ENCODE measurements at regions not wholly inside any gene's neighbourhood (a gene's known extent, or its start where the extent isn't known, plus 50 kb on each side); places are given as distances from the start of the nearest gene placed in this dataset.

GRCh38 chr15:38648121-38648843, 83.7 kb upstream of the RASGRP1 start:
- no peak for DNase-seq

DNA sequence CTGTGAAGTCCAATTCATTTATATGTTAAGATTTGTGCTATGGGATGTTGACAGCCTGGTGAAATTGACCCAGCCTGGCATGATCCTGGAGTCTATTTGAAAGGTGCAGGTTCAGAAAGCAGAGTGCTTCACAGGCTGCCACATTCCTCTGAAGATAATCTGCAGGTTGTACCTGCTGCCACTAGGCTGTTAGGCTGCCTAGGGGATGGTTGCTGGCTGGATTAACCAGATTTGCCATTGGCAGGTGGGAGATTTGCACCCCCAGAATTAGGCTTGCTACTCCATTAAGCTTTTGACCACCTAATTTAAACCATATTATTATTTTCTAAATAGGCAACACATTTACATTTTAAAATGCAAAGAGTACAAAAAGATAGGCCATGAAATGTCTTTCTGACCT, 85.8 kb upstream of the RASGRP1 start:
- no peak for DNase-seq

- DNase-seq, result no peak
Observed at GRCh38 chr15:38650936-38651327, 86.3 kb upstream of the RASGRP1 start.

GRCh38 chr15:38651328-38652038, 86.9 kb upstream of the RASGRP1 start:
- DNase-seq, result no peak

- DNase-seq, result no peak
Observed at GRCh38 chr15:38652183-38652794, 87.7 kb upstream of the RASGRP1 start.

GRCh38 chr15:38652998-38653397, 88.4 kb upstream of the RASGRP1 start:
- DNase-seq, result no peak

DNA sequence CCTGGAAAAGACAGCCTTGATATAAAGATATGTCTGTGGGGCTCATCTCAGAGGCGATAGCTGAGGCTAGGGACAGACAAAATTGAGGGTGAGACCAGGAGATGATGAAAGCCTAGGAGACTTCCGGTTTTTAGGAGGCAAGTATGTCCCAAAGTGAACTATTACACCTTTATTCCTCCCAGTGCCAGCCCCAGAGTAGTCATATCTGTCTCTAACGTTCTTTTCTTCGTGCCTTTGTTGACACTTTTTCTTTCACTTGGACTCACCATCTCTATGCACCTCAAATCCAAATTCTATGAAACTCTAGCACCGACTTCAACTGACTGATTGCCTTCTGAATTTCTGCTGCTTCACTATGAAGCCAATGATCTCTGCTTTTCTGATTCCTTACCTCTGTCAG, 93.8 kb upstream of the RASGRP1 start:
- no peak for DNase-seq

GRCh38 chr15:38660738-38661137, 96.1 kb upstream of the RASGRP1 start:
- no peak for DNase-seq

GRCh38 chr15:38662033-38662802, 97.6 kb upstream of the RASGRP1 start:
- DNase-seq, result no peak

DNA sequence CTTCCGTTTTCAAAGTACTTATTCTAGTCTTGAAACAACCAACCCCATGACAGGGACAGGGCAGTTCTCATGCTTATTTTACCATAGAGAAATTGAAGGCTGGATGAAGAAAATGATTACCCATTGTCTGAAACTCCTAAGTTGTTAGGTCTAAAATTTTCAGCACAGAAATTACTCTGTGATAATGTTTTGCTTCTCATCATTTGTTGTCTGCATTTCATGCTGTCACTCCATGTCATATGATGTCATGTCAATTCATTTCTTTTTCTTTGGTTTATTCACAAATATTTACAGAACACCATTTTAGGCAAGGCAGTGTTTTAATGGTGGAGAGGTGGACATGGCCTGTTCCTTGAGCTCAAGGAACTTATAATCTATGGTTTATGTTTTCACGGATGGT, 98.2 kb upstream of the RASGRP1 start:
- DNase-seq, result no peak

GRCh38 chr15:38665586-38666305, 101.1 kb upstream of the RASGRP1 start:
- DNase-seq, result no peak

DNA sequence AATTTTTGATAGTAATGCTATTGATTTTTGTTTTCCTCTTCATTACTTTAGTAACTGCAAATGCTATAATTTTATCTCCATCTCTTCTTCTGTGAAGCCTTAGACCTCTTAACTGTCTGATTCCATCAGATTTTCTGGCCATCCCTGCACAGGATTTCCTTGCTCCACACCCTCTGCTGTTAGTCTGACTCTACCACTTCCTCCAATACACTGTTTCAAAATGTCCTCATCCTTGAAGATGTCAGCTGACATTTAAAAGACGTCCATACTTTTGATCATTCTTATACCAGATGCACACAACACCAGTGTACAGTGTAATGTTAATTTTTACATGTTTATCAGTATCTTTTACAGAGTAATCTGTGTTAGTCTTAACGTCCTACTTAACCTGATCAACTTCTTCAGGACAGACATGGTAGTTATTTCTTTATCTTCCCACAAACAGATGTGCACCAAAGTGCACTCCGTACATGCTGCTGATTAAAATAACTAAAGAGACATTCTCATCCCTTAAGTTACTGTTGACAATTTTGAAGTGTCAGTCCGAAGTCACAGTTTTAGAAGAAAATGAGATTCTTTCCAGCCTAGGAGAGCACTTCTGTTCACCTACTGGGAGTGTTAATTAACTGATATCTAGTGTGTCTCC, 102.4 kb upstream of the RASGRP1 start:
- DNase-seq, result no peak

DNA sequence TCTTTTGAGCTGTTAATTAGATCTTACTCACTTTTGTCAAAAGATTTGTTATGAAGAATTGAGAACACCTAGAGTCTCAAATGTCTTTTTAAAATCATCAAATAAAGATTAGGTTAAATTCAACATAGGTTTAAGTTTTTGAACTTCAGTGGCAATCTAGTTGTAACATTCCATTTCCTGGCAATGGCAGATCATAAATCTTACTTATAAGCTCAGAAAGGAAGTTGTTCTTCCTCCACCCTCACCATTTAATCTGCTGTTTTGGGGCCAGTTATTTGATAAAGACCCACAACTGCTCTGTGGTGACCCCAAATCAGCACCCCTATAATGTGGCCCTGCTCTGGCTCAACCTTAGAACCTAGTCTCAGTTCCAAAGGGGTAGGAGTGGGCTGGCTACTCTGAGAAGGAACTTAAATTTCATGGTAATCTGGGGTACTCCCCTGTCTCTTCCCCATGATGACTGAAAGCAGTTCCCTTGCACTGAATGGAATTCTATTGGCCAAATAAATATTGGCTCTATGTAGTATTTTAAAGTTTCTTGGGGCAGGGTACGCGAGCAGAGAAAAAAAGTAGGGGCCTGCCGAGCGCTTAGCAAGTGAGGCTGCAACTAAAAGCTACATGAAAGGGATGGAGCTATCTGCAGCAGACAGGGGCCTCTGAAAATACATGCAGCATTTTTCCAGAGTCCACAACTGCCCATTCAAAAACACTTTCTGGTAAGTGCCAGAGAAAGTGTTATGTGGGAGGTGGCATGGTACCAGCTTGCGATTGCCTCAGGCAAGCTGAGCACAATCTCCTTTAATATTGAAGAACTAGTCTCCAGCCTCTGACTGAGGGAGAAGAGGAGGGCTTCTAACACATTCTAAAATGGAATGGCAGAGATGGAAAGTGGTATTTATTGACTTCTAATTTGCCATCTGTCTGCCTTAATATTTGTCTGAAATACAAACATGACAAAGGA, 103.6 kb upstream of the RASGRP1 start:
- DNase-seq, result no peak

DNA sequence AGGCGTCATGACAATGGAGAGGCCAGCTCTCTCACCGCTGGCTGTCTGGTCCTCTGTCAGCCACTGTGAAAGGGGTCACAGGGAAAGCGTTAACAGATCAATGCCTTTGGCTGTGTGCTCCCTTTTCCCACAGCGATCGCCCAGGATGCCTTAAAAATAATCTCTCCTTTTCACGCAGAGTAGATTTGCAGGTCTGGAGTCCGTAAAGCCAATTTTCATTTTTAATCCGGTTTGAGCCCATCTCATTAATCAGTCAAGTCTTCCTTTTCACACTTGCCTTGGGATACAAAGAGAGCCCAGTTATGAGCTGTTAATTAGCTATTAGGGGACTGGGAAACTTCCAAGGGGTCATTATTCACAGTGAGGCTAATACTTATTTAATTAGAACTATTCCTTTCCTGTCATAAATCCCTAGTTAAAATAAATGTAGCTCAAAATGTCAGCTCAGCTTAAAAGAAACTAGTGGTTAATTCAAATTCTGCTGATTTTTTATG, 104.3 kb upstream of the RASGRP1 start:
- DNase-seq, result no peak

- no peak for DNase-seq
Observed at GRCh38 chr15:38670128-38671005, 105.8 kb upstream of the RASGRP1 start.

DNA sequence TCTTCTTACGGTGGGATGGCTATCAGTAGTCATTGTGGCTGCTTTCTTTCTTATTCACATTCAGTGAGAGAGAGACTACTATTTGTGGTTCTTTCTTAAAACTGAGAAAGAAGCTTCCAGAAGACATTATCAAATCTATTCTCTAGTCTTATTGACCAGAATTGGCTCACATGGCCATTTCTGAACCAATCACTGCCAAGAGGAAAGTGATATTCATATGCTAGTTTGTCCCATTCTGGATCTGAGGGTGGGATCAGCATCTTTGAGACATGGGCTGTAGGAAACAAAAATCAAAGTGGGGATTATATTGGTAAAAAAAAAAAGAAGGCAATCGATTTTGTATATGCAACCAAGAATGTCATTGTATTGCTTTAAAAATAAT, 106.4 kb upstream of the RASGRP1 start:
- no peak for DNase-seq

GRCh38 chr15:38671675-38672254, 107.2 kb upstream of the RASGRP1 start:
- DNase-seq, result no peak

- no peak for DNase-seq
Observed at GRCh38 chr15:38672273-38672672, 107.7 kb upstream of the RASGRP1 start.

Data from T1000 (cell line).